ENCODE measurements at regions not wholly inside any gene's neighbourhood (a gene's known extent, or its start where the extent isn't known, plus 50 kb on each side); places are given as distances from the start of the nearest gene placed in this dataset.

DNA sequence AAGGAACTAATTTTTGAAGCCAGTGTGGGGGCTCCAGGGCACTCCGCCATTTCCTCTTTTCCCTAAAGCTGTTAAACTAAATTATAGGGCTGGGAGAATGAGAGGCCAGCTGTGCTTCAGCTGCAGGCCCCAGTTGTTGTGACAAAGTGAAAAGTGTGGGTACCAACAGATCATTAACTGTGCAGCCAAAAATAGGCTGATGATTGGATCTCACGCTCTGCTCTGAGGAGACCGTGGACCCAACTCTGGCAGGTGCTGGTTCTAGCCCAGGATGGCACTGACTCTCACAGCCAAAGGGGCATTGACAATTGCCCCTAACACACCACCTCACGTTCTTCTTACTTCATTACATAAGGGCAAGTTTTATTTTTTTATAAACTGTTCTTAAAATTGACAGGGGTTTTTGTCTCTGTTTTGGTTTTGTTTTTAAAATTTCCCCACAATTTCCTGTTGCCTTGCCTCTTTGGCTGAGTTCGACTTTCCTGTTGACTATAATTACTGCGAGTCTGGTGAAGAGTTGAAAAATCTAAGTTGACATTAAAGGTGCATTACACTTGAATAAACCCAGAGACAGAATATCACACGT is 391.0 kb downstream of the FGF9 start:
- DNase-seq, result no peak

DNA sequence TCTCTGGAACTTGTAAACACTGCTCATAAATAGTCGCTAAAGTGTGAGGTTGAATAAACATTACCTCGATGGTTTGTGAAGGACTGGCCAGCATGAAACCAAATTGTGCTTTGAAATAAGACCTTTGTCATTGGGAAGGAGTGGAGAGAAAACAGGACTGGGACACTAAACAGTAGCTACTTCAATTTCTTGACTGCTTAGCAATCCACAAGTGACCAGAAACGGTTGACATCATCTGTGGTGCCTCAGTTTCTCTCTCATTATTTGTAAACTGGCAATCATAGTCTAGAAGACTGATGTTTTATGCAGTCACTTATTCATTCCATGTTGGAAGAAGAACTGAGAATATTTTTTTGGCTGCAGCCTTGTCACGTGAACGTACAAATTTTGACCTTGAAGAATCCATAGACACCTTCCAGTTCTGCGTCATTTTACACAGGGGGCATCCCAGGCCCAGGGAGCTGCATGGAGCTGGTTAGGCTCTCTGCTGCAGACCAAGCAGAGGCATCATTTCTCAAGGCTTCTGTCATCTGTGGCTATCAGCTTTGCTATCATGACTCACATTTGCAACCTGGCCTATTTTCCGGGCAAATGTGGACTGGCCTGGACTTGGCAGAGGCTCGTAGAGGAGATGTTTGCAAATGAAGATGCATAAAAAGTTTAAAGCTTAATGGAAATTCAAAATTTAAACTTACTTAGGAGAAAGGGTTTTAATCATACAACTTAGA is 391.8 kb downstream of the FGF9 start:
- no peak for DNase-seq

DNA sequence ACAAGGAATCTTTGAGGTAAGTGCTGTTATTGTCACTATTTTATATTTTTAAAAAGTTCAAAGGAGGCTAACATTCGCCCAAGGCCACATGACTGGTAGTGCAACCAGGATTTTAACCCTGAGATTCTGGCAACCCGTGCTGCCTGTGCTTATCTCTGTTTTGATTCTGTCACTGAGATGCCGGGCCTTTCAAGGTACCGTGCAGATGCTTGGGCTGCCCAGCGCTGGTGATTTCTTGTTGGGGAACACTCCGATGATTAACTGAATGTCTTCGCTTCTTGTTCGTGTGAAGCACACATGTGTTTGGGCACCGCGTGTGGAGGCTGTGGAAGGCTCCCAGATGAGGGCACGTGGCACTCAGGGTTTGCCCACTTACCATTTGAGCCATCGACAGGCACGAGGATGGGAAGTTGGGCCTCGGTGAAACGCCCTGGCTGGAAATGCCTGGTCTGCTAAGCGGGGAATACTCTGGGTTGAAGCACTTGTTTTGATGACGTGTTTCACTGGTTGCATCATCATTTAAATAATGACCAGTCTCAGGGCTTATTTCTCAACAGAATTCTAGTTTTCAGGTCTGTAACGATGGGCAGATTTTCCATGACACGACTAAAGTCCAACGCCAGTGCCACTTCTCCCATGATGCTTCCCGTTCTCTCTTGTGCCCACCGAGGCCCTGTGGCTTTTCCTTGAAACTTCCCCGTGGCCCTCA is 392.7 kb downstream of the FGF9 start:
- no peak for DNase-seq

DNA sequence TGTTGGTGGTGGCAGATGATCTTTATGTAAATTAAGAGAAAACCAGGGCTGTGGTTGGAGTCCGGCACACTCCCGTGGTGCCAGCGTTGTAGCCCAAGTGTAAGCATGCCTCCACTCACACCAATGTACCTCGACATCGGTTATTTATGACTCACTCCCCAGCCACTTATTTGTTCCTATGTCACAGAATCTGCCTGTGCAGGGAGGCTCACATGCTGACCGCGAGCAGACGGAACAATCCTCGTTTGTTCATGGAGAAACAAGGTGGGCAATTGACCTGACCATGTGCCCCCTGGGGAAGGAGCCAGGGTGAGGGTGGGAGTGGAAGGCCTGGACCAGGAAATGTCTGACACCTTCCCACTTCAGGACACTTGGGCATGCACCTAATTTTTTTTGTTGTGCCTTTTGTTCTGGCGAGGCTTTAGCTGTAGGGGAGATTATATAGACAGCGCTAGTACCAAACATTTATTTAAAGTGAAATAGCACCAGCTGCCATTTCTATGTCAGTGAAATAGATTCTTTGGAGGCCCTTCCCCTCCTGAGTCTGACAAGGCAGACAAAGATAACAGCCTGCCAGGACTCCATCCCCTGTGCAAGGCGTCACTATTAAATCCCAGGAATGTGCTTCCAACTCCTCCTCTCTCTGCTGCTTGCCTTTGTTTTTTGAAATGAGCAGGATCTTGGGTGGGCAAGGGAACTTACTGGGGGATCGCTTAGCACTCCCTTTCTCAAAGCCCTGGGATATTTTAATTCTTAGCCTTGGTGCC is 394.2 kb downstream of the FGF9 start:
- no peak for DNase-seq

DNA sequence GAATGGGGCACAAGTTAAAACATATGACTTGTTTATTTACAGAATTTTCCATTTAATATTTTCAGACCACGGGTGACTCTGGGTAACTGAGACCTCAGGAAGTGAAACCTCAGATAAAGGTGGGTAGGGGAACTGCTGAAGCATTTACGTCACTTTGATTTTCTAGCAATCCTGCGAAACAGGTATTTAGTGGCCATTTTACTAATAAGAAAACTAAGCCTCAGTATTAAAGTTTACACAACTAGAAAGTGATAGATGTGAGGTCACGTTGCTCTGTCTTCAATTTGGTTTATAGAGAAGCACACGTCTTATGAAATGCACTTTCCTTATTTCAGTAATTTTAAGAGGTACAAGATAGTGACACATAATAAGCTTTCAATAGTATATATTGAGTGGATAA is 402.8 kb downstream of the FGF9 start:
- DNase-seq, result no peak

GRCh38 chr13:22074403-22074802 is 403.5 kb downstream of the FGF9 start:
- no peak for DNase-seq

- DNase-seq, result no peak
Measured at GRCh38 chr13:22076658-22077057, 405.8 kb downstream of the FGF9 start.

DNA sequence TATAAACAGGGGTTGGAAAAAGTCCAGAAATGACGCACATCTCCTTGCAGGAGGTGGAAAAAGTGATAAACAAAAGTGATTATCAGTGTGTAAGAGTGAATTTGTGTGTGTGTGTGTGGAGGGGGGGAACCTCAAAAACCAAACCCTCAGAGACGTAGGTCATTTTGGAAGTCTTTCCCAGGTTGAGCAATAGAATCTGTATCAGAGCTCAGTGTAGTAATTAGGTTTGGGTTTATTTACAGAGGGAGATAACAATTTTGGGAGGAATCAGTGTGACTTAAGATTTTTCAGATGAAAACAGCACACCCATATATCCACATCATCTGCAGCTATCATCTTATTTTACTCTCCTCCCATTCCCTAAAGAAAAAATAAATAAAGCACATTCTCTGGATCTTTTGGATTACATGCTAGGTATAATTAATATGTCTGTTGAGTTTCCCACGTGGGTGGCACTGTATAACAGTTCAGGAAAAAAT is 406.4 kb downstream of the FGF9 start:
- no peak for DNase-seq

DNA sequence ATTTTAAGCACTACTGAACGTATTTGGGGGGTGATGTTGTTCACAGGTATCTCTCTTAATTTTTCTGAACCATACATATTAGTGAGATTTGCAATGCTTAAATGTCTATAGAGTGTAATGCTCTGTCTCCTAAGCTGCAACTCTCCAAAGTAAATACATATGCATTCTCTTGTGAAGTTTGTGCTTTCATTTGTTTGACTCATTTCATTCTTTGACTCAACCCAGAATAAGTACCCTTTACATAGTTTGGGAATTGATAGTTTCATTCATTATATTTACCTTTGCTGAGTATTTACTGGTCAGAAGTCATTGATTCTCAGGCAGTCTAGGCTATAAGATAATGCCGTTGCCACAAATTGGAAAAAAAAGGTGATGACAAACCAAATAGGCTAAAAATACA is 406.9 kb downstream of the FGF9 start:
- no peak for DNase-seq

- no peak for DNase-seq
Measured at GRCh38 chr13:22079961-22080360, 409.1 kb downstream of the FGF9 start.

GRCh38 chr13:22080832-22081231 is 410.0 kb downstream of the FGF9 start:
- no peak for DNase-seq

GRCh38 chr13:22081430-22081829 is 410.6 kb downstream of the FGF9 start:
- DNase-seq, result no peak

DNA sequence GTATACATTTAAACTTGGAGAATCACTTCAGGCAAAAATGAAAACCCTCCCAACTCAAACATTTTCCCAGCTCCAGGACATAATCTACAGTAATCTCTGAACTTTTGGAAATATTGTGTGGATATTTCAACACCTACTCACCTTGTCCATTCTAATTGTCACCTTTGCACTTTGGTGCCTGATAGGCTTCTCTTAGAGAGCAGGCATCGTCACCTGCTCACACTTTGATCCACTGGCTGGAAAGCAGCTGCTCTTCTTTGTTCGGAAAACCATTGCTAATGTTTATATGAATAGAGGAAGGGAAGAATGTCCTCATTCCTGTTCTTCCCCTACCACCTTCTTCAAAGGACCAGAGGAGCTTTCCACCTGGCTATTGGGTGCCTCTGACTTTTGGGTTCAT is 411.2 kb downstream of the FGF9 start:
- DNase-seq, result no peak

- DNase-seq, result no peak
Measured at GRCh38 chr13:22082437-22083100, 411.7 kb downstream of the FGF9 start.

DNA sequence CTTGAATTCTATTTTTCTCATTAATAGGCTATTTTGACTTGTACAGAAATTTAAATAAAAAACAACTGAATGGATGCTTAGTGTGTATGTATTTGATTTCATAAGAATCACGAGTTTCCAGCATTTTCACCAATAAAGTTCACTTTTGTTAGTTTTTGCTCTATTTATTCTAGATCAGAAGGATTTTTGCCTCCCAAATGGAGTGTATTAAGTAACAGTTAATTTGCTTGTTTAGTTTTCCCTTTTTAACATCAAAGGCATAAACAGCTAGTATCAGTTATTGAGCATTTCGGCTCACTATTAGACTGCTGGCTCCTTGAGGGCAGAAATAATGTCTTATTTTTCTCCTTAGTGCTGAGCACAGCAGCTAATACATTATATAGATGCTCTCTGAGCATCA is 414.1 kb downstream of the FGF9 start:
- no peak for DNase-seq

DNA sequence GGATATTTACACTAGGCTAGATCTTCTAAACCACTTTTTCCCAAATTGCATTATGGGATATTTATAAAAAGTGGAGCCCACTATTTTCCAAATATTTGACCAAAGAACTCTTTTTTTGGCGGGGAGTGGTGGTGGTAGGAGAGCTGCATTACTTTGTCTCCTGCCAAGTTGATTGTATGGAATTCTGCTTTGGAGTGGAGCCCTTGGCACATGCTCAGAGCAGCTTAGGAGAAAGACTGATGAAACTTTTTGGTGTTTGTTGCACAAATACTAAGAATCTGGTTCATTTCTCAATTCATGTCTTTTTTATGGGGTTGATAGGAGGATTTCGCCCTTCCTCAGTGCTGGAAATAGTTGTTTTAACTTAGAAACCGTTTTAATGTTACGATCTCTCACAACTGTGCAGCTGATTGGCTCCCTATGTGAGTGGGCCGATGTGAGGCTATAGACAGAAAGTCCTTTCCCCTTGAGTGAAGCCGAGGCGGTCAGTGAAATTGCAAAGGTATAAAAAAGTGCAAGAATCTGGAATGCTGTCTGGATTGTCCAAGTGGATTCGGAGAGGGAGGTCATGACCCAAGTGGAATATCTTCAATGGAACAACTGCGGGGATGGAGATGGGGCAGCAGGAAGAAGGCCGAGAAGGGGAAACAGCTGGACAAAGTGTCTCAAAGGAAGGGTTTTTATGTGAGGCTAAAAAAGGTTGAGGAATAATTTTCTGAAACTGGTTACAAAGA is 415.9 kb downstream of the FGF9 start:
- no peak for DNase-seq

DNA sequence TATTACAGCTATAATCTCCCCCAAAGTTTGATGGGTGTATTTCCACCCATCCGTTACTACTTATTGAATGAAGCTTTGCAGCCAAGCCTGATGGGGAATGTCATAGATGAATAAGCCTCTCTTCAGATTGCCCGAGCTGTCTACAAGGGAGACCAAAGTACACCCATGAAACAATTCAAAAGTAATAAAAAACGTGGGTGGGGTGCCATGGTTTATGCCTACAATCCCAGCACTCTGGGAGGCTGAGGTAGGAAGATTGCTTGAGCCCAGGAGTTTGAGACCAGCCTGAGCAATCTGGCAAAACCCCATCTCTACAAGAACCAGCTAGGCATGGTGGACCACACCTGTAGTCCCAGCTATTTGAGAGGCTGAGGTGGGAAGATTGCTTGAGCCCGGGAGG is 419.2 kb downstream of the FGF9 start:
- DNase-seq, result no peak

- DNase-seq, result no peak
Measured at GRCh38 chr13:22091222-22091970, 420.5 kb downstream of the FGF9 start.

- DNase-seq, result no peak
Measured at GRCh38 chr13:22091971-22092300, 421.1 kb downstream of the FGF9 start.

GRCh38 chr13:22092791-22093560 is 422.1 kb downstream of the FGF9 start:
- DNase-seq, result no peak
